Left cardiac atrium (tissue), 4 donors: ENCODE measurements at regions not wholly inside any gene's neighbourhood (a gene's known extent, or its start where the extent isn't known, plus 50 kb on each side); places are given as distances from the start of the nearest gene placed in this dataset.

Experiments used
- ATAC-seq, 2 donors: fragments of 200-7000 bp; cut with Tn5 transposase; one replicate each; pipeline ENCODE4 v1.9.1; 2020; ENCODE audit warnings: mild to moderate bottlenecking in 2 of 2, moderate library complexity in 2 of 2
- DNase-seq: peaks from one replicate; pipeline ENCODE4 v3.0.0-alpha.2; 2020
- intact Hi-C, 2 donors: fragments of 100-400 bp; cut with DNase I; formaldehyde crosslinking; loops; one replicate each; pipeline versions ENCODE4 v1.14.1 to v1.15.1; 2022 to 2023
- donor health status: DM: no; HTN: yes; CAD: no.
- donor health status: DM: no; HTN: yes; CAD: no; lungs with severe emphysema.
- donor health status: DM: yes; HTN: yes; CAD: no.
- donor health status: Dilated cardiomyopathy.

DNA sequence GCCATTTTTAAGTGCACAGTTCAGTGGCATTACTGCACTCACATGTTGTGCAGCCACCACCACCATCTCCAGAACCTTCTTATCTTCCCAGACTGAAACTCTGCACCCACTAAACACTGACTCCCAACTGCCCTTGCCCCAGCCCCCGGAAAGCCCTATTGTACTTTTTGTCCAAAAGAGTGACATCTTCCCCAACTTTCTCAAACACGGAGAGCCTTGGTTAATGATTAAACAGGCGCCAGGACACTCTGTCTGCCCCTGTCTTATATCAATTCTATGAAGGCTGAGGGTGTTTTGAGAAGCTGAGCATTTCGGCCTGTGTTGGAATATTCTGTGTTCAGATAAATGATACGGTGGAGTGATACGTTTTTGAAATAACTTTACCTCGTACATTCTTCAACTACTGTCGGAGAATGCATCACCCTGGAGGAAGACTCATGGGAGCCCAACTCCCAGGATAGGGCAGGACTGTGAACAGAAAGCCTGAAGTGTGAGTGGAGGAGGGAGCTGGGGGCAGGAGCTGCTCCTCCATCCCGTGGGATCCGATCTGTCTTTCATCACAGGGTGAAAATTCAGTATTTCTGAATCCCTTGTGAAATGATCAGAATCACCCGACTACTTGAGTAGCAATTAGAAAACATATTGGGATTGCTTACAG lies 68.7 kb upstream of the FOXC1 start:
- ATAC-seq (no peak), DNase-seq (no peak)
- intact Hi-C loops, result no loop called here

DNA sequence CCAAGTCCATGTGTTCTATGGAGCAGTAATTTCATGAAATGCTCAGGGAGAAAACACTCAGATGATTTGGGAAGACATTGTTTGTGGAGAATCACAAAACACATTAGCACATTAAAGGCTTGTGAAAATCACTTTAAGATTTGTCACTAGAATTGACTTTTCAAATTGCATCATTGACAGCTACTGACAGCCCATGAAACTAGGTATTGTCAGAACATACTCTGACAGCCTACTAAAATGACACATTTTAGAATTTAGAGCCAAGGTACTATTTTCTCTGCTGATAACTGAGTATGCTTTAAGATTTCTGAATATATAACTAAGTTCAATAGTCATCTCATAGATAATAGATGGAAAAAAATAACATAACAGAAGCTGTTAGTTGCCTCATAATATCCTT lies 67.4 kb upstream of the FOXC1 start:
- DNase-seq (no peak), ATAC-seq (no peak)
- intact Hi-C loops, result no loop called here

DNA sequence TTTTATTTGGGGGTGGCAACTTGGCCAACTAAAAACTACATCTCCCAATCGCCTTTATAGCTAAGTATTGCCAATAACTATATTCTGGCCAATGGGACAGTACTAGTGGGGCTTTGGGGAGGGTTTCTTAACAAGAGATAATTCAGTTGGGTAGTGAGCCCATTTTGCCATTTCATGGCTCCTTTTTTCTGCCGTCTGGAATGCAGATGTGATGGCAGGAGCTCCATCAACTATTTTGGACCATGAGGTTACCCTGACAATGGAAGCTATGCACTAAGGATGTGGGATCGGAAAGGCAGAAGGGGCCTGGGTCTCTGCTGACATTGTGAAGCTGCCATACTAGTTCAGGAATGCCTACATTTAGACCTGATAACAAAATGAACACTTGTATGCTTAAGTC lies 67.0 kb upstream of the FOXC1 start:
- intact Hi-C loops, result no loop called here
- no peak for DNase-seq
- ATAC-seq, result no peak

DNA sequence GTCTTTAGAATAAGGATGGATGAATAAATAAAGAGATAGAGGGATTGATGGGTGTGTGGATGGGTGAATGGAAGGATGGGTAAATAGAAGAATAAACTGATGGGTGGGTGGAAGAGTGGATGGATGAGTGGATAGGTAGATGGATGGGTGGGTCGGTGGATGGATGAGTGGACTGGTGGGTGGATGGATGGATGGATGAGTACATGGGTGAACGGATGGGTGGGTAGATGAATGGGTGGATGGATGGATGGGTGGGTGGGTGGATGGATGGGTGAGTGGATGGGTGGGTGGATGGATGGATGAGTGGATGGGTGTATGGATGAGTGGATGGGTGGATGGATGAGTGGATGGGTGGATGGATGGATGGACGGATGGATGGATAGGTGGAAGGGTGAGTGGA lies 65.7 kb upstream of the FOXC1 start:
- no peak for ATAC-seq
- DNase-seq, result no peak
- intact Hi-C loops, result no loop called here

DNA sequence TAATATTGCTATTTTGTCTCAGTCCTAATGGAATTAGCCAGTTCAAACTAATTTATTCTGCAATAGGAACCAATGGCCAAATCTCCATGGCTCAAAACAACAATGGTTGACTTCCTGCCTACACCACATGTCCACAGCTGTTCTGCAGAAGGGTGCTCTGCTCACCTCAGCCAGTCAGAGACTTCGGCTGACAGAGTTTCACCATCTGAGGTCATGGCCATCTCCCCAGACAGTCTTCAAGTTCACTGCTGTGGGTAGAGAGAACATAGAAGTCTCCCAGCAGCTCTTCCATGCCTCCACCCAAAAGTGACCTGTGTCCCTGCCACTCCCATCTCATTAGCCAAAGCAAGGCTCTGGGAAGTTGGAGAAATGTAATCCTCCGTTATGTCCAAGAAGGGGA lies 65.1 kb upstream of the FOXC1 start:
- DNase-seq (no peak), ATAC-seq (peak in 1 of 2 donors; percentile 63)
- intact Hi-C loops, result no loop called here

DNA sequence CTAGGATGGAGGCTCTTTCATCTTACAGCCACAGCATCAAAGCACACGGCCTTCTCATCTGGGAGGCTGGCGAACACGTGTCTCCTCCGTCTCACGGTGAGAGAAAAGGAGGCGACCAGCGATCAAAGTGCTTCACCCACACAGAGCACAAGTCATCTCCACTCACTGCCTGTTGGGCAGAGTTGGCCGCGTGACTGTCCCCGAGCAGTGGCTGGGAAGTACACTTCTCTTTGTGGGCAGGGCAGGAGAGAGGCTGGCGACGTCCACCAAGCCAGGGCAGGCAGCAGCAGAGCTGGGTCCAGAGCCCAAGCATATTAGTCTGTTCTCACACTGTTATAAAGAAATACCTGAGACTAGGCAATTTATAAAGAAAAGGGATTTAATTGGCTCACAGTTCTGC lies 64.1 kb upstream of the FOXC1 start:
- DNase-seq, result no peak
- ATAC-seq, result no peak
- intact Hi-C loops, result no loop called here

DNA sequence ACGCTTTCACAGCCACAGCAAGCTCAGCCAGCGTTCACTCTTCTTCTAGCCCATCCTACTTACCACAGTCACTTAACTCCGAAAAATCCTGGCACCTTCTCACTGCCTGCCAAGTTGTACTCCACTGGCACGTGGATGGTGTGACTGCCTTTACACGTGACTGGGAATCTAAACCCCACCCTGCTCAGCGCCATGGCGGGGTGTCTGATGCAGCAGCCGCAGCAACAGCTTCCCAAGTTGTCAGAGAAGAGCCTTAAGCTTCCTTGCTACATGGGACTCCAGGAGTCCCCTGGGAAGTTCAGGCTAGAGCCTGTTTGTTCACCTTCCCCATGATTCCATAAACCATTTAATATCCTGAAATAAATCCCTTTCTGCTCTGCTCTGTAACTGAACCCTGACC lies 61.9 kb upstream of the FOXC1 start:
- DNase-seq (no peak), ATAC-seq (no peak)
- intact Hi-C loops, result no loop called here

DNA sequence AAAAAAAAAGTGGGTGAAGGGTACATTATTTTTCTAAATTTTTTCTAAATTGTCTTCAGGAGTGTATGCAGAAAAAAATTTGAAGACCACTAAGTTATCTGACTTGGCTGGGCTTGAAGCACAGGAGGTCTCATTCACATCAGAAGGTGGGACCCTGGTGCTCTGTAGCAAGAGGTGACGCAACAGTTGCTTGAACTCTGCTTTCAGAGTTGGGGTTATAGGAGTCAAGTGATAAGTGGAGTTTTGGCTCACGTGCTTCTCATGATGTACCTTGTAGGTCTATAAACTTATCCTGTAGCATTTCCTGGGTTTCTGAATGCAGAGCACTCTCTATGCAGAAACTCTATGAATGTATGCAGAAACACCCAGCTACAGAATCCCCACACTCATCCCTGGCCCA lies 58.5 kb upstream of the FOXC1 start:
- no peak for ATAC-seq
- intact Hi-C loops, result no loop called here

DNA sequence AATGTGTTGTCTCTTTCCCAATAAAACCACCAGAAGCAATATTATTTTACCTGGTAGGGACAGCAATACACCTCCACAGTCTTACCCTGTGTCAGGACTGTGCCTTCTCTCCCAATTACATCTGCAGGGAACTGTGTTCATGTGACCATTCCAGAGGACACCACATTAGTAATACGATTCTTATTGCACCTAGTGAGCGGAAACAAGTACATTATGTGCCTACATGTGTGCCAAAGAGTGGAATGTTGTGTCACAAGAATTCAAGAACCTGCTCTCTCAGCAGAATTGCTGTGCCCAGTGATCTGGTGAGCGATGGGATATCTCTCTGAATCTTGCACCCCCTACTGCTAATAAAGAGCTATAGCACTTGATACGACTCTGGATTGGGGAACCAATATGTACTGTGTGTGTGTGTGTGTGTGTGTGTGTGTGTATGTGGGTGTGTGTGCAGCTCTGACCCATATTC lies 57.4 kb upstream of the FOXC1 start:
- ATAC-seq (peak in 1 of 2 donors; percentile 17), DNase-seq (no peak)
- intact Hi-C loops, result no loop called here

More for the DNA sequence above, 58.5 kb upstream of the FOXC1 start:
- DNase-seq, result no peak

DNA sequence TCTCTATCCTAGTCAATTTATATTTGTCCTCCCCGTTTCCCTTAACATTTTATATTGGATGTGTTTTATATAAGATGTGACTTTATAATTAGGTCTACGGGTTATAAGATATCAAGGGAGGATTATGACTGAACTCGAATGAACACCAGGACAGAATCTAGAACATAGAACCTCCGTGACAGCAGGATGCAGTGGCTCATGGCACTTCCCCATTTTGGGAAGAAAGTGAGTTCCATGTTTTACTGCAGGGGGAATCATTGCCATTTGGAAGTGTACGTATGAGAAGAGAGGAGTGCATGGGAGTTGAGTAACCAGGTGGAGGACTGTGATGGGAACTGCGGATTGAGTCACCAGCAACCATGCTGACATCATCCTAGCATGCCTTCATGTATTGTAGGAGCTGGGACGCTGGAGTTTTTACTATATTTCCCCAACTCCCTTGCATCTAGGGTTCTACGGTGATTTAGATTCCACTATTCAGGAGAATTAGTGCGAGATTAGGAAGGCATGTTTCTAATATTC lies 56.1 kb upstream of the FOXC1 start:
- no peak for DNase-seq
- intact Hi-C loops, result no loop called here
- no peak for ATAC-seq

DNA sequence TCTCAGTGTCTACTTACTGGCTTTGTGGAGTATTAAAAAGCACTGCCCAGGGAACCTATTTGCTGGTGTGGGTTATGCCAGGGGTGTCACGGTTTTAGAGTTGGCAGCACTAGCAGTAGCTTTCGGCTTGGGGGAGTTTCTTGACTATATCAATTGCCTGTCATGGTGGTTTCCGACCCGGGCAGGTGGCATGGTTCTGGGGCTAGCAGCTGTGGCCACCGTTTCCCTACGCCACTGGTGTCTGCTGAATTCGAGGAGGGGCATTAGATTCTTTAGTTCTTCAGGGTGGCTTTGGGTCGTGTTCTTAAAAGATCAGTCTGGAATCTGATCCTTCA lies 55.6 kb upstream of the FOXC1 start:
- intact Hi-C loops, result no loop called here
- DNase-seq, result no peak
- no peak for ATAC-seq

DNA sequence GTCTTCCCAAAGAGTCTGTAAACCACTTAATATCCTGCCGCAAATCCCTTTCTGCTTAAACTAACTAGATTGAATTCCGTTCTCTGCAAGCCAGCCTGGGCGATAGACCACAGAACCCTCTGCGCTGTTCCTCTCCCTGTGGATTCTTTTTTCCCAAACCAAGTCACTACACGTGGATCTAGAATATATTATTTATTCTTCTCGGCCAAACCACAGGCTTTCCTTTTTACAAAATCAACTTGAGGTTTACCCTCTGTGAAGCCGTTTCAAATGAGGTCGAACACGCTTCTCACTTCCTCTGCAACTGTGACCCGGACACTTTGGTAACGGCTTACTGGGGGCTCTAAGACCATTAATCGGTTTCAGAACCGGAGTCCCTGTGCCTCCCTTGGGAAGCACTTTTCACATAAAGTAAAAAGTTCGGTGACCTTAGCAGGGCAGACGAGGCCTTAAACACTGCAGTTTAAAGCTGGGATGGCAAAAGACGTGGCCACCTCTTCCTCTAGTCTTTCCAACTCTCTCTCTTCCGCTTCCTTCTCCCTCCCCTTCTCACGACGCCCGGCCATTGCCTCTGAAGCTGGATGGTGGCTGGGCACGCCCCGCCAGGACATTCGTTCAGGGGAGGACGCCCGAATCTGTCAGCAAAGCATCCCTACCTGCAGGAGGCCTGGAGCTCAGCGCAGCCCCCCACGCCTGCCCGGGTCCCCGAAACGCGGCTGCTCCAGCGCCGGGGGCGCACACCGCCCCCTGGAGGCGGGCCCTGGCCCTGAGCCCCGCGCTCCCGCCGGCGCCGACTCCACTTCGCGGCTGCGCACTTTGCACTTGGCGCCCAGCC lies 55.0 kb upstream of the FOXC1 start:
- ATAC-seq (peak; percentile 87 to 94), DNase-seq (peak; percentile 87)
- intact Hi-C loops, result no loop called here

DNA sequence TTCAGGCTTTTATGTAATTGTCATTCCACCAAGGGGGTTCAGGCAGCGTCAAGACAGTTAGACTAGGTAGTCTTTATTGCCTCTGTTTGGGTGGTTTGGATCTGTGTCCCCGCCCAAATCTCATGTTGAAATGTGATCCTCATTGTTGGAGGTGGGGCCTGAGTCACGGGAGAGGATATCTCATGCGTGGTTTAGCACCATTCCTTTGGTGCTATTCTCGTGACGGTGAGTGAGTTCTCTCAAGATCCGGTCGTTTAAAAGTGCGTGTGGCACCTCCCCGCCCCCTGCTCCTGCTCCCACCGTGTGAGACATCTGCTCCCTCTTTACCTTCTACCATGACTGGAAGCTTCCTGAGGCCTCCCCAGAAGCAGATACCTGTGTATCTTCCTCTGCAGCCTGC lies 51.3 kb upstream of the FOXC1 start:
- no peak for DNase-seq
- no peak for ATAC-seq
- intact Hi-C loops, result no loop called here
